ENCODE measurements at regions not wholly inside any gene's neighbourhood (a gene's known extent, or its start where the extent isn't known, plus 50 kb on each side); places are given as distances from the start of the nearest gene placed in this dataset.

GRCh38 chr6:14616656-14617055 is 499.1 kb downstream of the CD83 start:
- Mint-ChIP-seq H3K4me1 (ENCODE audit: unreplicated experiment) (peaks cover 3% of the 10 kb centered on the region), H3K27me3 (ENCODE audit: unreplicated experiment) (peaks cover 8% of the 10 kb centered on the region), H3K36me3 (ENCODE audit: unreplicated experiment) (no peaks in the 10 kb centered on the region), H3K4me3 (ENCODE audit: unreplicated experiment) (no peak overlapping the region), H3K27ac (ENCODE audit: unreplicated experiment) (no peak overlapping the region), H3K9me3 (ENCODE audit: unreplicated experiment) (no peaks in the 10 kb centered on the region)
- TF ChIP-seq CTCF (IDR thresholded peaks at IDR 0.05) = no peak
- DNase-seq (ENCODE audit: extremely low spot score, unreplicated experiment) = no peak

GRCh38 chr6:14618759-14619418 is 501.3 kb downstream of the CD83 start:
- H3K27me3 Mint-ChIP-seq (ENCODE audit: unreplicated experiment) = peaks cover 8% of the 10 kb centered on the region
- H3K4me1 Mint-ChIP-seq (ENCODE audit: unreplicated experiment) = peaks cover 11% of the 10 kb centered on the region
- no peaks in the 10 kb centered on the region for H3K9me3 Mint-ChIP-seq (ENCODE audit: unreplicated experiment)
- no peaks in the 10 kb centered on the region for H3K36me3 Mint-ChIP-seq (ENCODE audit: unreplicated experiment)
- H3K27ac Mint-ChIP-seq (ENCODE audit: unreplicated experiment) = no peak overlapping the region
- no peak for DNase-seq (ENCODE audit: extremely low spot score, unreplicated experiment)
- H3K4me3 Mint-ChIP-seq (ENCODE audit: unreplicated experiment) = no peak overlapping the region
- TF ChIP-seq CTCF (IDR thresholded peaks at IDR 0.05) = no peak

GRCh38 chr6:14619419-14619781 is 501.8 kb downstream of the CD83 start:
- no peak for DNase-seq (ENCODE audit: extremely low spot score, unreplicated experiment)
- Mint-ChIP-seq H3K27me3 (ENCODE audit: unreplicated experiment) (peaks cover 8% of the 10 kb centered on the region), H3K36me3 (ENCODE audit: unreplicated experiment) (no peaks in the 10 kb centered on the region), H3K4me1 (ENCODE audit: unreplicated experiment) (peaks cover 11% of the 10 kb centered on the region), H3K9me3 (ENCODE audit: unreplicated experiment) (no peaks in the 10 kb centered on the region), H3K4me3 (ENCODE audit: unreplicated experiment) (no peak overlapping the region), H3K27ac (ENCODE audit: unreplicated experiment) (no peak overlapping the region)
- TF ChIP-seq CTCF (IDR thresholded peaks at IDR 0.05) = no peak

- Mint-ChIP-seq H3K4me1 (ENCODE audit: unreplicated experiment) (peaks cover 11% of the 10 kb centered on the region), H3K27ac (ENCODE audit: unreplicated experiment) (no peak overlapping the region), H3K9me3 (ENCODE audit: unreplicated experiment) (no peaks in the 10 kb centered on the region), H3K36me3 (ENCODE audit: unreplicated experiment) (no peaks in the 10 kb centered on the region), H3K4me3 (ENCODE audit: unreplicated experiment) (no peak overlapping the region), H3K27me3 (ENCODE audit: unreplicated experiment) (peaks cover 11% of the 10 kb centered on the region)
- no peak for DNase-seq (ENCODE audit: extremely low spot score, unreplicated experiment)
- TF ChIP-seq CTCF (IDR thresholded peaks at IDR 0.05) = no peak
Observed at GRCh38 chr6:14620522-14620921, 502.9 kb downstream of the CD83 start.

GRCh38 chr6:14621518-14621917 is 503.9 kb downstream of the CD83 start:
- no peak for TF ChIP-seq CTCF (IDR thresholded peaks at IDR 0.05)
- peaks cover 11% of the 10 kb centered on the region for H3K27me3 Mint-ChIP-seq (ENCODE audit: unreplicated experiment)
- no peak for DNase-seq (ENCODE audit: extremely low spot score, unreplicated experiment)
- no peak overlapping the region for H3K27ac Mint-ChIP-seq (ENCODE audit: unreplicated experiment)
- H3K36me3 Mint-ChIP-seq (ENCODE audit: unreplicated experiment) = no peaks in the 10 kb centered on the region
- H3K9me3 Mint-ChIP-seq (ENCODE audit: unreplicated experiment) = no peaks in the 10 kb centered on the region
- H3K4me1 Mint-ChIP-seq (ENCODE audit: unreplicated experiment) = peaks cover 11% of the 10 kb centered on the region
- H3K4me3 Mint-ChIP-seq (ENCODE audit: unreplicated experiment) = no peak overlapping the region

Measured in osteocyte (in vitro differentiated cells).